OCI-LY1 (cell line): ENCODE measurements at regions not wholly inside any gene's neighbourhood (a gene's known extent, or its start where the extent isn't known, plus 50 kb on each side); places are given as distances from the start of the nearest gene placed in this dataset.

Experiments
- CTCF ChIP-seq: fragments of 200-600 bp; sonication (generic), shearing (Covaris generic); IDR thresholded peaks from 2 replicates; pipeline ENCODE4 v1.5.1; 2017; ENCODE audit warnings: mild to moderate bottlenecking, antibody characterized with exemption, low read length, moderate library complexity, mixed read lengths
- EZH2 ChIP-seq: fragments of 200-600 bp; sonication (generic), shearing (Covaris generic); IDR thresholded peaks from 2 replicates; pipeline ENCODE4 v1.8.0; 2017; ENCODE audit warnings: borderline replicate concordance, mixed run types, mild to moderate bottlenecking, antibody characterized with exemption, low read length, moderate library complexity, mixed read lengths

- no peak for TF ChIP-seq CTCF
- no peak for TF ChIP-seq EZH2
Observed at GRCh38 chr3:181267312-181267711, 277.8 kb upstream of the DNAJC19 start.
